HG03097 (cell line): ENCODE measurements at regions not wholly inside any gene's neighbourhood (a gene's known extent, or its start where the extent isn't known, plus 50 kb on each side); places are given as distances from the start of the nearest gene placed in this dataset.
A peak's percentile ranks its signal among the peaks of the same experiment; 100 is the strongest.
"Not testable (repeated sequence)": the region's sequence is repeated elsewhere in the genome, so short reads cannot be mapped to it uniquely, and the experiment has no call there.

Experiments
- ATAC-seq: cut with Tn5 transposase; IDR thresholded peaks from one replicate; pipeline ENCODE4 v1.9.1; 2021; ENCODE audit not compliant: unreplicated experiment, low FRiP score

DNA sequence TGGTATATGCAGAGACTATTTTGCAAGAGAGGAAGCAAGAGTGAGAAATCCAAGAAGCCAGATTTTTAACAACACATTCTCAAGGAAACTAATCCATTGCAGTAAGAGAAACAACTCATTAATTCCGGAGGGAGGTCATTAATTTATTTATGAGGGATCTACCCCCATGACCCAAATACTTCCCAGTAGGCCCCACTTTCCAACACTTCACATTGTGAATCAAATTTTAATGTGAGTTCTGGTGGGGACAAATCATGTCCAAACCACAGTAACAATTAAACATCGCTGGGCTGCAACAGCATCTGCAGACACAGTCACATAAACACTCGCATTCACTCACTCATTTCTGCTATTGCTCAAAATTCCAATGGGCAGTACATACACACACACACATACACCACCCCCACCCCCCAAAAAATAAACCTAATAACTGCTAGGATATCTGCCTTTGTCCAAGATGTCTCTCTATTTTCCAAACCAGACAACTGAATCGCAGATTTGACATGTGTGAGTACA, 1483.7 kb downstream of the PCDH9 start:
- ATAC-seq, result no peak

DNA sequence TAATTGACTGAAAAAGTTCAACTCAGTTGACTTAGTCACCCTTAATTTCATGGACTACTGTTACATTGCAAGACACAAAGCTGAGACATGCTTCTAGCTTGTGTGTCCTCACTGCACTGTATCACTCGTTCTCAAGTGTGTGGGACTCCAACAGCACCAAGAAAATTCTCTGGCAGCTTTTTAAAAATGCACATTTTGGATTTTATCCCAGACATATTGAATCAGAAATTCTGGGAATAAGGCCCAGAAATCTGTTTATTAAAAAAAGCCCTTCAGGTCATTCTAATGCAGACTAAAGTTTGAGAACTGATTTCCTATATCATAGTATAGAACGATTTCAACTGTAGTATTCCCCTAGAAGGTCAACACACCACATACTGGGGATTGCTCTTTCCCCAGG, 1485.3 kb downstream of the PCDH9 start:
- ATAC-seq, result no peak

DNA sequence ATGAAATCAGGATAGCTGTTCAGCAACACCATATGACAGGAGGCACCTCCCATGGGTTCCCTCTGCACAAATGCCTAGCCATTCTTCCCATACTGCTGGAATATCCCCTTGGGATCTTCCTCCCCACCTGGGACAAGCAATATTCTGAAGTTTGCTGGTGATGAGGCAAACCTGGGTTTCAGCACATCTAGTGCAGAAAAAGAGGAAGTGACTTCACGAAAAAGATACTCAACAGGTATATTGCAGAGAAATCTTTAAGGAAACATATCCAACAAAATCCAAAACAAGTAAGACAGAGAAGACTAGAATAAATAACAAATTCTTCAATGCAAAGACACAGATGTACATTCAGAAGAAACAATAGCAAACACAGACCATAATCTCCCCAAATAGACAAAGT, 1497.0 kb downstream of the PCDH9 start:
- ATAC-seq, result no peak

DNA sequence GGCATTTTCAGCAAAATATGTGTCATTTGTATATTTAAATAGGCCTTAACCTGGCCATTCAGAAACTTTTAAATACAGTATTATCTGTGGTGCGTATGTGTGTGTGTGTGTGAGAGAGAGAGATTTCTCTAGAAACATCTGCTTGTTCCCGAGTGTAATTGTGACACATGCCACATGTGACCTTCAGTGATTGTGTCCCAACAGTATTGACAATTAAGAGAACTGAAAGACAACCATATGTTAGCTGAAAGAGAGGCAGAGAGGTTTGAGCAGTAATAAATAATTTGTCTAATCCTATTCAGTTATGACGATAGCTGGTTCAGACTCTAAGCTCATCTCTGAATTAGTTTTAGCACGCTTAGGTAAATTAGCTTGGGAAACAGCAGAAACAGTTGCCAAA, 1503.1 kb downstream of the PCDH9 start:
- no peak for ATAC-seq

DNA sequence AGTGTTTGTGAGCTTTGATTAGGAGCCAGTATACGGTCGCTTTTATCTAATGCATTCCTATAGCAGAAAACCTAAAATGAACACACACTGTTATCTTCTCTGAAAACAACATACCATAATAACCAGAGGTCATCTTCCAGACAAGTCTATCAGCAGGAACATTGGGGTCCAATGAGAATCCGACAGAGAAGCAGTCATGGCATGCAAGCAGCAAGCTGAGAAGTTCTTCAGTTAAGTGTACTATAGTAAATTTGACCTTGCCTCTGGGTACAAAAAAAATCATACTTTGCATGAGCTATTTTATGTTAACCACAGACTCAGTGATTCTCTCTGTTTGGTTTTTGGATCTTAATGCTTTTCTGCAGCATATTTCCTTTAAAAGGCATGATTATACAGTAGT, 1505.1 kb downstream of the PCDH9 start:
- no peak for ATAC-seq

DNA sequence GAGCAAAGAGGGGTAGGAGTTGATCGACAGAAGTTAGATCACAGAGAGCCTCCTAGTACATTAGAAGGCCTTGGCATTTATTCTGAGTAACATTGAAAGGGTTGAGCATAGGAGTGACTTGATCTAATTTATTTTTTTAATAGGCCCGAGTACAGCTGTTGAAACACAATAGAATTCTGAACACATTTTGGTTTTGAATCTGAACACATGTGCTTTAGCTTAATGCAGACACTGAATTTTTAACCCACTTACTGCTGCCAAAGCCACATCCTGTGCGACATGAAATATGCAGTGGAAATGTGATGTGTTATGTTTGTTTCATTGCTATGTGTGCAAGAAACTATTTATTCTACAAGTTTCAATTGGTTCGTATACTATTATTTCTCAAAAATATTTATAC, 1505.9 kb downstream of the PCDH9 start:
- no peak for ATAC-seq

DNA sequence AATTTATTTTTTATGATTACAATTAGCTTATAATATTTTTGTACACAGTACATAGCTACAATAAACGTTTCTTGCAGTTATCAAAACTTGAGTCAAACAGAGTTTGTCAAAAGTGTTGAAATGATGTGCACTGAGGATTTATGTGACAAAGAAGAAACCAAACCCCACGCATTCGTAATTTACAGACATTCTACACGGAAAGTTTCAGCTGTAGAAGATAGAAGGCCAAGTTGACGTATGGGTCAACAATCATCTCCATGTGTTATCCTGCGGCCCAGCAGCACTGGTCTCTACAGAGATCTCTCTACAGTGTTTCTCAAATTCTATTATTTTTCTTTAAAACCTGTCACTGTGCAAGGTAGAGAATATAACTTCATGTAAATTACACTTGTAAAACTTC, 1507.6 kb downstream of the PCDH9 start:
- no peak for ATAC-seq

DNA sequence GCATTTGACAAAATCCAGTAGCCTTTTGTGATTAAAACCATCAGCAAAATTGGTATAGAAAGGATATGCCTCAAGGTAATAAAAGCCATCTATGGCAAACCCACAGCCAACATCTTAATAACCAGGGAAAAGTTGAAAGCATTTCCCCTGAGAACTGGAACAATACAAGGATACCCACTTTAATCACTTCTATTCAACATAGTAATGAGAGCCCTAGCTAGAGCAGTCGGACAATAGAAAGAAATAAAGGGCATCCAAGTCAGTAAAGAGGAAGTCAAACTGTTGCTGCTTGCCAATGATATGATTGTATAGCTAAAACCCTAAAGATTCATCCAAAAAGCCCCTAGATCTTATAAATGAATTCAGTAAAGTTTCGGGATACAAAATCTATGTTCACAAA, 1510.3 kb downstream of the PCDH9 start:
- no peak for ATAC-seq

DNA sequence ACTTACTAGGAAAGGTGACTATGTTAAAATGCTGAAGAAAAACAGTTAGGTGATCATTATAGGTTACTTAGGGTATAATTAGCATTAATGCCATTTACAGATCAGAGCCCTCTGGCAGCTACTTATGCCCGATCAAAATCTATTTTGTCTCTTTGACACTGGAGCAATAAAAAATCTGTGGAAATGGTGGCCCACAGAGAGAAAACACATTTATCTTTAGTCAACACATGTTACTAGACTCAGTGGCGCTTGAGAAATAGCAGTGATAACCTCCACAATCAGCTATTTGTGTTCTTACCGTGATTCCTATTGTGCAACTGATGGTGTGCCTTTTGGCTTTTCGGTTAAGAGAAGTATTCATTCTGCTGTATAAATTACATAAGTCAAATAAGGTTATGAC, 1519.6 kb downstream of the PCDH9 start:
- no peak for ATAC-seq

DNA sequence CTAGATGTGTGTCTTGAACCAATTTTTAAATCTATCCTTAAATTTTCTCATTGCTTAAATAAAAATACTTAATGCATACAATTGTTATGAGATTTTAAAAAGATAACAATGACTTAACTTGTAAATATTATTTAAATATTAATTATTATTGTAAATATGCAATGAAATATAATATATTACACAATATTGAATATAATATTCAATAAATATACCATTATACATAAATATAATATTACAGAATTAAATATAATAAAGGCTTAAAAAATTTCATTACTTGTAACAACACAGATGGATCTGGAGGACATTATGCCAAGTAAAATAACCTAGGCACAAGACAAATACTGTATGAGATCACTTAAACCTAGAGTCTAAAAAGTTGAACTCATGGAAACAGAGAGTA, 1532.3 kb downstream of the PCDH9 start:
- no peak for ATAC-seq

DNA sequence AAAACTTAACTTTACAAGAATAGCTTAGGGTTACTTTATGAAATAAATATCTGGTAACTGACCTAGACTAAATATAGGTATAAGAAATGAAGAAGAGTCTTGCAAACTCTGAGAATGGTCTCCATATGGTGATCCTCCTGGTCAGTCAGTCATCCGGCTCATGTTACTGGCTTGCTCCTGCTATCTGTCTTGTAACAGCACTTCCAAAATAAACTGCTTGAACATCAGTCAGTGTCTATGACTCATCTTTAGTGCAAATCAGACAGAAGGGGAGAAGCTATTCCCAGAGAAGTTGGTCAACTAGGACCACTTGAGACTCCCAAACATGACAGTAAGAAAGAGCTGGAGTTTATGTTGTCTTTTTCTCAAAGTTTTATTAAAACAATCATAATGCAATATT, 1550.9 kb downstream of the PCDH9 start:
- no peak for ATAC-seq

DNA sequence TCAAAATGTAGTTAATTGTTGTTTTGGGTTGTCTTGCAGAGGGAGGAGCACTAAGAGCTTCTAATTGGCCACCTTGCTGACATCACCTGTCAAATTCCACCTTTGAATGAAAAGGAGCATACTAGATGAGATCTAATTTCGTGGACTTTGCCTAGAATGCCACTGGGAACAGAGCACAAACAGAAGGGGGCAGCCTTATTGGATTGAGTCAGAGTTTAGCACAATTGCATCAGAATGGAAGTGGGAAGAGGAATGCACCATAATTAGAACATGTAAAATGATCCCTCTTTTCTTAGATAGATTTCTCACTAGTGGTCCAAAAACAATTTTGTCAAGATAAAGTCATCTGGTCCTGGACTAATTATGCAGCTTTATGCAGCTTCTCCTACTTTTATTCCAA, 1552.2 kb downstream of the PCDH9 start:
- ATAC-seq, result no peak

DNA sequence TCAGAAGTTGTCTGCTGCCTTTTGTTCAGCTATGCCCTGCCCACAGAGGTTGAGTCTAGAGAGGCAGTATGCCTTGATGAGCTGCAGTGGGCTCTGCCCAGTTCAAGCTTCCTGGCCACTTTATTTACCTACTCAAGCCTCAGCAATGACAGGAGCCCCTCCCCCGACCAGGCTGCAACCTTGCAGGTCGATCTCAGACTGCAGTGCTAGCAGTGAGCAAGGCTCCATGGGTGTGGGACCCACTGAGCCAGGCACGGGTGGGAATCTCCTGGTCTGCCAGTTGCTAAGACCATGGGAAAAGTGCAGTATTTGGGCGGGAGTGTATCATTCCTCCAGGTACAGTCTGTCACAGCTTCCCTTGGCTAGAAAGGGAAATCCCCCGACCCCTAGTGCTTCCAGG, 1554.8 kb downstream of the PCDH9 start:
- ATAC-seq, result not testable (repeated sequence)

DNA sequence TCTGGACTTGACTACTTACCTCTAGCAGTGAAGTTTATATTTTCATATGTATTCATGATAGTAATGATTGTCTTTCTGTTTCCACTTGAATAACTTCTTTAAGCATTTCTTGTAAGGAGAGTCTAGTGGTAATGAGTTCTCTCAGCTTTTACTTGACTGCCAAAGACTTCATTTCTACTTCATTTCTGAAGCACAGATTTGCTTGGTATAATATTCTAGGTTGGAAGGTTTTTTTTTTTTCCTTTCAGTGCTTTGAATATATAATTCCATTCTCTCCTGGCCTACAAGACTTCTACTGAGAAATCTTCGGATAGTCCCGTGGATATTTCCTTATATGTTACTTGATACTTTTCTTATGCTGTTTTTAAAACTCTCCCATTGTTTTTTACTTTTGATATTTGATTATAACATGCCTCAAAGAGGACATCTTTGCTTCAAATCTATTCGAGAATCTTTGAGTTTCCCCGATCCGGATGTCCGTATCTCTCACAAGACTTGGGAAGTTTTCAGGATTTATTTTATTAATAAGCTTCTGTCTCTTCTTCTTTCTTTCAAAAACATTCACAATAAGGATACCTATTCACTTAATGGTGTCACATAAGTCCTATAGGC, 1560.0 kb downstream of the PCDH9 start:
- no peak for ATAC-seq

DNA sequence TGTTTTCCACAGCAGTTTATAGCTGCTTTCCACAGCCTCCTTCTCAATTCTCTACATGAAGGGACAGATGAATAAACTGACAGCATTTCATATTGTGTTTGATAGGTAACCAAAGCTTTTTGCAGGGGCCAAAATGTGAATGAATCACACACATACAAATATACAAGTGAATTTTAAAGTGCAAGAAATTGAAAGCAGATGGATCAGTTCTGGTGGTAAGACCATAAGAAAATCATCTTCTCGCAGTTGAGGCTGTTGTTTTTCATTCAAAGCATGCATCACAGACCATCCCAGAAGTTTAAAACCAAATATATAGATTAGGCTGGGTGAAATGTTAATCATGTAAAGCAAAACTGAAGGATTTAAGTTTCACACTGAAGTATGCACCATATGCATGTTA, 1569.4 kb downstream of the PCDH9 start:
- ATAC-seq, result no peak

DNA sequence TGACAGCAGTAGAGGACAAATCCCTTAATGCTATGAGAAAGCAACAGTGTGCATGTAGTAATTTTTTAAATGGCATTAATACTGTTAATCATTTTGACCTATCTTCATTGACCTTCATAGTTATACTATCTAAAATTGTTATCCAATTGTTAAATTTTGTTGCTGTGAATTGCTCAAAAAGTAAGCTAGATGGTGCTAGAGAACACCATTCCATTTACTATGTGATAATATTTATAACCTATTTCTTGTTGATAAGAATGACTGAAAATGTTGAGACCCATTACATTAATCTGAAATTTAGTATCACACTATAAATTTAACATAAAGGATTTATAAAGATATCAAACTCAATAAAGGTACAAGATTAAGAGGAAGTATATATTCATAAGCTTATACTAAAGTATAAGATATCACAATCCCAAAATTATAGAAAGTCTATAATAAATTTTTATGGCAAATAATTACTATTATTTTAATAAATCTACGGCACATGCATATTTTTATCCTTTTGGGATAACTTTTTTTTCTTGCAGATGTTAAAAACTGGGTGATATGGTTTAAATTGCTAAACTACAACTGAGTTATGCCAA, 1573.3 kb downstream of the PCDH9 start:
- no peak for ATAC-seq

DNA sequence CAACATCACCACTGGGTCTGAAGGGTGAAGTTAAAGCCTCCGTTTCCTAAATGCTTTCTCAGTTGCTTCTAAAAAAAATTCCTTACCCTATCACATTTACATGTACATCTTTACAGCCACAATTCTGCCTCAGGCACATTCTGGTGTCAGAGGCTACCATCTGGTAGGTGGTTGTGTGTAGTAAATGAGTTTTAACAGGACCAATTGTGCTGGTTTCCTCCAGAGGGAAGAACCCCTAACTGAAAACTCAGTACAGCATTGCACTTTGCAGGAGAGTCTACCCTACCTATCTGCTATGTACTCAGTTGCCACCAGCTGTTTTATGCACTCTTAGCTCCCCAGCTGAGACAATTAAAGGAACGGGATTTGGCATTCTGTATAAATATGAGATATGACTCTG, 1576.5 kb downstream of the PCDH9 start:
- ATAC-seq, result no peak

DNA sequence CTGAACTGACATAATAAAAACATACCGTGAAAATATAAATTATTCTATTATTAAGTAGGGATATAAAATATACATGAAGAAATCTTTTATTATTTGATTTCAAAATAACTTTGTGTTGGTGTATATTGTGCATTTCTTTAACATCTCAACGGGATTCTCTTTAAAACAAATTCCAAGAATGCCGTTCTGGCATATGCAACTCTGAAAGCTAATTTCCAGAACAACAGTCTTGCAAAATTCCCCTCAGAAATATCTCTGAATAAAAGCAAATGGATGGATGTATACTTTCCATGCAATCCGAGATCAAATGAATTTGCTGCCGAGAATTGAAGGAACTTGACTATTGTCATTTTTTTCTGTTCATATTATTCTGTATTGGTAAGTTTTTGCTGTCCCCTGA, 1579.8 kb downstream of the PCDH9 start:
- no peak for ATAC-seq

DNA sequence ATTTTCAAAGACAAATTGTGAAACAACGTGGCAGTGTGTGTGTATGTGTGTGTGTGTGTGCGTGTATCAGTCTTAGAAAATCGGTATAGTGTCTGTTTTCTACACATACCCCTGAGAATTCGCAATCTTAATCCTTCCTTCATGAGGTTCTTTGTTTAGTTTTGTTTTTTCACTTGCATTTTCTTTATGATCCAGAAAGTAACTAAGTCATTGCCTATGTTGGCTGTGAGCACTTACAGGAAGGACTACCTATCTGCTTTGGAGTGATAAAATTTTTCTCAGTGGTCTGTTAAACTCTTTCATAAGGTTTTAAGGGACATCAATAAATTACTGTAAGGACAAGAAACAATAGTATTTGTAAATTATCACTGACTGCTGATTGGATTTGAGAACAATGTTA, 1587.1 kb downstream of the PCDH9 start:
- ATAC-seq, result no peak

DNA sequence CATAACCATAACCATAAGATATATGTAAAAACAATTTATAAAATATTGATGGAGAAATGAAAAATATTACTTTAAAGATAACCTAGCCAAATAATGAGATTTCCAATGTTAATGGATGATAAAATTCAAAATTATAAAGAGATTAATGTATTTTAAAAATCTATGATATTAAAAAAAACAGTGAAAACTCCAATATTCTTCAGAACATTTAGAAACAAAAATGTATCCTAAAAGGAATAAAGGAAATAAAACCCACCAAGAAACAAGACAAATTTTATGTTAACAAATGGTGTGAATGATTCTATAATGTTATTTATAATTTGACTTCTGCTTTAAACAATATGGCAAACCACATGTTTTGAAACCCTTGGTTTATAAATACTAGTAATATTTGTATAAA, 1587.8 kb downstream of the PCDH9 start:
- no peak for ATAC-seq

DNA sequence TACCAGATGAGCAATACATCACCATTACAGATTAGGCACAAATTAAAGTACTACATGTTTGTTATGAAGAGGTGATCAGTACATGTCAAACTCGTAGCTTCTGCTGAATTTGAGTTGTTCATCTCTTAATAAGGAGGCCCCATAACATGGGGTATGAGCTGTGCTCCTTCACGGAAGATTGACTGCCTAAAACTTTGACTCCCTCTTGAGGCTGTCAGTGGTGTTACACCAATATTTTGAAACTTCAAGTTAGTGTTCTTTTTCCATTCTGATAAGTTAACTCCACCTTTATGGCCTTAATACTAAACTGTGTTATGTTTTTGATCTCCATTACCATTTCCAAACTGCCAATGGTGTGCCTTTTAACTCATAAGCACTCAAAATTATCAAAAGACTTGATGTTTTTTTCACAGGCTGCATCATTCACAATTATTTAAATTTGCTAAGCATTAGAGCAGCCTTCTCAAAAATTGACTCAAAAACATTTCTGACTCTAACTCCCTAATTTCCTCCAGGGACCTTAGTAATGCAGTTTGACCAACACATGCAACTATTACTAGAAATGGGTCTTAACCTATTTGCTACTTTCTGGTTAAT, 1591.5 kb downstream of the PCDH9 start:
- peak; percentile 78 for ATAC-seq

DNA sequence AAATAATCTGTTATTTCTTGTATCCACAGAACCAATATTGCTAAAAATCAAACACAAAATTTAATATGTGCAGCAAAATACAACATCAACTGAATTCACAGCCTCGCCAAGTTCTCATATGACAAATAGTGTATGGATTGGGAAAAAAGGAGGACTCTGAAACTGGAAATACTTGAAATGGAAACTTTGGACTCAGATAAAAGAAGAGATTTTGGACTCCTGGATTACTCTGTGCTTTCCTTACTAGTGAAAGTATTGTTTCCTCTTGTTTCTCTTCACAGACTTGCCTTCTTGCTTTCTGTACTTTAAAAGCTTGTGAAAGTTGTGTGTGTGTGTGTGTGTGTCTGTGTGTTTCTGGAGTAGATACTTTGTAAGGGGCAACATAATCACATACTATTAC, 1596.3 kb downstream of the PCDH9 start:
- ATAC-seq, result no peak
